ENCODE measurements at regions not wholly inside any gene's neighbourhood (a gene's known extent, or its start where the extent isn't known, plus 50 kb on each side); places are given as distances from the start of the nearest gene placed in this dataset.
"Not testable (repeated sequence)": the region's sequence is repeated elsewhere in the genome, so short reads cannot be mapped to it uniquely, and the experiment has no call there.

- no peaks in the 10 kb centered on the region for H3K36me3 Mint-ChIP-seq
These were observed 58.7 kb upstream of the CD93 start for GRCh38 chr20:23144856-23145255.

DNA sequence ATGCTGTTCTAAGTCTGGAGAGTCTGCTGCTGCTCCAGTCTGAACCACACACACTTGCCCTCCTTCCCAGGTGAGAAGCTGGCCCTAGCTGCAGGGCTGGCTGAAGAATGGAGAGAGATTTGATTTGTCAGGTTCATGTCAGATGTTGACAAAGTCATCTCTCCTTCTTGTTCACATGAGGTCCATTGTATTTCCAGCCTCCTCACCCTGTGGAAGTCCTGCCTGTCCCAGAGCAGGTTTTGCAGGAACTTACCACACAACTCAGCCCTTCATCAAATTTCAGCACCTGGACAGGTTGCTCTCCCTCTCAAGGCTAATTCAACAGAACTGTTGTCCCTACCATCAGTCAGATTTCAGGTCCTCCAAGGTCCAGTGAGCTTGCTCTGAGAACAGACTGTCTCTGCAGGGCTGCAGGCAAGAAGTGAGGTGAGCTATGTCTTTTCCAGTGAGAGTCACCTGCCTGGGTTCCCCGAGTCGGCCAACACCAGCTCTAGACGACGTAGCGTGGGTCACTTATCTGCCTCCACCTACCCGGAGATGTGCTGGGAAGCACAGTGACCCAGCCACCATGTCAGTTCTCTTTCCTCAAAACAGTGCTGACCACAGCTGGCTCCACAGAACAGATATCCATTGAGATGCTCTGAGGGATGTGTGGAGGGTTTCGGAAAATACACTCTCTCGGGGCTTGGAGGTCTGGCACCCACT lies 58.0 kb upstream of the CD93 start:
- DNase-seq (ENCODE audit: low spot score in 2 of 2) (no peak), ATAC-seq (no peak)
- no peak overlapping the region for H3K27ac Mint-ChIP-seq
- H3K9me3 Mint-ChIP-seq: no peaks in the 10 kb centered on the region
- H3K4me1 Mint-ChIP-seq: peaks cover 29% of the 10 kb centered on the region
- H3K4me3 Mint-ChIP-seq: no peak overlapping the region
- no peaks in the 10 kb centered on the region for H3K36me3 Mint-ChIP-seq

More at GRCh38 chr20:23144856-23145255, 58.7 kb upstream of the CD93 start:
- H3K9me3 Mint-ChIP-seq: no peaks in the 10 kb centered on the region
- H3K4me3 Mint-ChIP-seq: no peak overlapping the region
- ATAC-seq (no peak), DNase-seq (ENCODE audit: low spot score in 2 of 2) (no peak)
- H3K27ac Mint-ChIP-seq: no peak overlapping the region
- peaks cover 29% of the 10 kb centered on the region for H3K4me1 Mint-ChIP-seq

- peaks cover 27% of the 10 kb centered on the region for H3K4me1 Mint-ChIP-seq
- DNase-seq (ENCODE audit: low spot score in 2 of 2): no peak
- H3K27ac Mint-ChIP-seq: peak overlapping the region; percentile 29
- no peak for ATAC-seq
- H3K9me3 Mint-ChIP-seq: no peaks in the 10 kb centered on the region
- H3K36me3 Mint-ChIP-seq: no peaks in the 10 kb centered on the region
- H3K4me3 Mint-ChIP-seq: no peak overlapping the region
These were observed 57.0 kb upstream of the CD93 start for GRCh38 chr20:23143098-23143497.

DNA sequence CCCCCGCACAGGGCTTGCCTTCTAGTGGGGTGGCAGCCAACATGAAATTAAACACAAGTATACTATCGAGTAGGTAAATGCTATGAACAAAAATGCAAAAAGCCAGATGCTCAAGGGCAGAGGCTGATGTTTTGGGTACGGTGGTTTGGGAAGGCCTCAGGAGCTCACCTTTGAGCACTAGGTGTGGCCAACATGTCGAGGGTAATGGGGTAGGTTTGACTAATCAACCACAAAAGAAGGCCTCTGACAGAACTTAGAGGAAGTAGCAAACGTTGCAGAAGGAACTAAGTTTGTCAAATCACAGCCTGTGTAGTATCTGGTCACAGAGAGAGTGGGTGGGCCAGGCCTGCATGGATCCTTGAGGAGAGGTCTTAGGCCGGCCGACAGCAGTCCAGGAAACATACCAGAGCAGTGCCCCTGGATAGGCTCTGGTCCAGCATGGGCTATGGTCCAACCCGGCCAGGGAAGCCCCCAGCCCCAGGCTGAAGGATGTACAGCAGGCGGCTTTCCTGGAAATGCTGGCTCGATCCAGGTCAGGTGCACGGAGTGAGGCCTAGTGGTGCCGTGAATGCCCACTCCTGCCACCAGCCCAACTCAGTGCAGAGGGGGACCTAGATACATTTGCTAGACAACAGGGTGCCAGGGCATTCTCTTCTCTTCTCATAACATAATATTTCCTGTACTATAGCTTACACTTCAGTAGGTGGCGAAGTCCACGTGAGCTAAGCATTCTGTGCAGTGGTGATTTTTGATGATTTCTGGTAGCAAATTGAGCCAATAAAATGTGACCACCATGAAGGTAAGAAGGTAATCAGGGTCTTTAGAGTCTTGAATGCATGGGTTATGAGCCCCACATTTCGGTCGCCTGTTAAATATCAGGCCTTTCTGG lies 56.3 kb upstream of the CD93 start:
- Mint-ChIP-seq H3K27ac (peak overlapping the region; percentile 29), H3K36me3 (no peaks in the 10 kb centered on the region), H3K4me3 (no peak overlapping the region), H3K4me1 (peaks cover 20% of the 10 kb centered on the region), H3K9me3 (no peaks in the 10 kb centered on the region)
- DNase-seq (ENCODE audit: low spot score in 2 of 2) (no peak), ATAC-seq (peak; percentile 67)

DNA sequence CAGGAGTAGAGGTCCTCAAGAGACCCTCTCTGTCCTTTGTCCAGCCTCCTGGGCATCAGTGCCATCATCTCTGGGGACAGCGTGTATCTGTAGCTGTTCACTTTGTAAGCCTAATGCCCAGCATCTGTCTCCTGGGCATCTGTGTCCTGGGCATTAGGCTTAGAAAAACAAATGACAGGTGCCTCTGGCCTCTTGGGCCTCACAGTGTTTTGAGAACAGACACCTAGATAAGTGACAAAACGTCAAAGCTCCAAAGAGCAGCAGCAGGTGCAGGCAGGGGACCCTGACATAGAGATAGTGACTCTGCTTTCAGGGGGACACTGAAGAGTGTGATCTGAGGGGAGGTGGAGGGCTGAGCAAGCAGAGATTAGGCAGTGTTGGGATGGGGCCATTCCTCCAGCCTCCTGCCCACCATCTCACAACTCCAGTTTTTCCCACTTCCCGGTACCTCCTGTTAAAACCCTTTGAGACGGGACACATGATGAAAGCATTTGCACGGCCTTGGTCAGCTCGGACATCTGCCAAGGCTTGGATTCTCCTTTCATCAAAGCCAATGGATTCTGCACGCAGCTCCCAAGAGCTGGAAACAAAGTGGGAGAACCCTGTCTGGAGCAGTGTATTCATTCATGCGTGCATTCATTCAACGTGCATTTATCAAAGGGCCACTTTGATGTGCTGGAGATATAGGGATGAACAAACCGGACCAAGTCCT lies 55.5 kb upstream of the CD93 start:
- H3K4me3 Mint-ChIP-seq: no peak overlapping the region
- H3K27ac Mint-ChIP-seq: no peak overlapping the region
- H3K4me1 Mint-ChIP-seq: peaks cover 20% of the 10 kb centered on the region
- H3K36me3 Mint-ChIP-seq: no peaks in the 10 kb centered on the region
- H3K9me3 Mint-ChIP-seq: no peaks in the 10 kb centered on the region
- no peak for ATAC-seq
- DNase-seq (ENCODE audit: low spot score in 2 of 2): no peak

- Mint-ChIP-seq H3K9me3 (no peaks in the 10 kb centered on the region), H3K4me3 (no peak overlapping the region), H3K4me1 (peaks cover 20% of the 10 kb centered on the region), H3K36me3 (no peaks in the 10 kb centered on the region), H3K27ac (no peak overlapping the region)
- ATAC-seq: no peak
- DNase-seq (ENCODE audit: low spot score in 2 of 2): no peak
These were observed 54.9 kb upstream of the CD93 start for GRCh38 chr20:23140991-23141390.

DNA sequence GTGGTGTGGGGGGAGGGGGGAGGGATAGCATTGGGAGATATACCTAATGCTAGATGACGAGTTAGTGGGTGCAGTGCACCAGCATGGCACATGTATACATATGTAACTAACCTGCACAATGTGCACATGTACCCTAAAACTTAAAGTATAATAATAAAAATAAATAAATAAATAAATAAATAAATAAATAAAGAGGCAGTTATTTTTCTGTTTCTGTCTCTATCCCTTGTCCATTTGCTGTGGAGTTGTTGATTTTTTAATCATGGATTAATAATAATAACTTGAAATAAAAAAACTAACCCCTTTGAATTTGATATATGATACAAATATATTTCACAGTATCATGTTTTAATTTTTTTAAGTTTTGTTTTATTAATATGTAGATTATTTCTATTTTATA lies 53.9 kb upstream of the CD93 start:
- not testable (repeated sequence) for H3K4me3 Mint-ChIP-seq; DNase-seq (ENCODE audit: low spot score in 2 of 2); H3K36me3 Mint-ChIP-seq; H3K9me3 Mint-ChIP-seq; ATAC-seq; H3K27ac Mint-ChIP-seq
- peaks cover 20% of the 10 kb centered on the region for H3K4me1 Mint-ChIP-seq

- ATAC-seq (no peak), DNase-seq (ENCODE audit: low spot score in 2 of 2) (no peak)
- Mint-ChIP-seq H3K9me3 (no peaks in the 10 kb centered on the region), H3K36me3 (no peaks in the 10 kb centered on the region), H3K27ac (no peak overlapping the region), H3K4me3 (no peak overlapping the region), H3K4me1 (peaks cover 20% of the 10 kb centered on the region)
These were observed 53.4 kb upstream of the CD93 start for GRCh38 chr20:23139524-23139923.

DNA sequence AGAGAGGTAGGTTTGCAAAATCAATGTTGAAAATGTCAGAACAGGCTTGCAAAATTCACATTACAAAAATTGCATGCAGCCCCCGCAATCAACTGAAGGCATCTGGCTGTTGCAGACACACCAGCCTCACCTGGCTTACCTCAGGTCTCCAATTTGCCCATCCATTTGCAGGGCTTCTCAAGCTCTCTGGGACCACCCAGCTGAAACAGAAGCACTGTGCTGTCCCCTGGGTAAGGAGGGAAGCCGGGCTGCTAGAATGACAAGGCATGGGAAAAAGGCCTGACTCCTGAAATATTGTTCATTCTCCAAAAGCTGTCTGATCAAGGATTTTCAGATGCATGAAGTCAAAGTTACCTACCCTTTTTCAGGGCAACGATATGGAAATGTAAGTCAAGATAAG lies 52.6 kb upstream of the CD93 start:
- no peak for DNase-seq (ENCODE audit: low spot score in 2 of 2)
- Mint-ChIP-seq H3K36me3 (no peaks in the 10 kb centered on the region), H3K4me3 (no peak overlapping the region), H3K9me3 (no peaks in the 10 kb centered on the region), H3K4me1 (peaks cover 20% of the 10 kb centered on the region), H3K27ac (no peak overlapping the region)
- no peak for ATAC-seq

- Mint-ChIP-seq H3K4me1 (peaks cover 19% of the 10 kb centered on the region), H3K9me3 (no peaks in the 10 kb centered on the region), H3K36me3 (no peaks in the 10 kb centered on the region), H3K4me3 (no peak overlapping the region), H3K27ac (no peak overlapping the region)
- DNase-seq (ENCODE audit: low spot score in 2 of 2) (no peak), ATAC-seq (no peak)
These were observed 52.1 kb upstream of the CD93 start for GRCh38 chr20:23138226-23138625.

DNA sequence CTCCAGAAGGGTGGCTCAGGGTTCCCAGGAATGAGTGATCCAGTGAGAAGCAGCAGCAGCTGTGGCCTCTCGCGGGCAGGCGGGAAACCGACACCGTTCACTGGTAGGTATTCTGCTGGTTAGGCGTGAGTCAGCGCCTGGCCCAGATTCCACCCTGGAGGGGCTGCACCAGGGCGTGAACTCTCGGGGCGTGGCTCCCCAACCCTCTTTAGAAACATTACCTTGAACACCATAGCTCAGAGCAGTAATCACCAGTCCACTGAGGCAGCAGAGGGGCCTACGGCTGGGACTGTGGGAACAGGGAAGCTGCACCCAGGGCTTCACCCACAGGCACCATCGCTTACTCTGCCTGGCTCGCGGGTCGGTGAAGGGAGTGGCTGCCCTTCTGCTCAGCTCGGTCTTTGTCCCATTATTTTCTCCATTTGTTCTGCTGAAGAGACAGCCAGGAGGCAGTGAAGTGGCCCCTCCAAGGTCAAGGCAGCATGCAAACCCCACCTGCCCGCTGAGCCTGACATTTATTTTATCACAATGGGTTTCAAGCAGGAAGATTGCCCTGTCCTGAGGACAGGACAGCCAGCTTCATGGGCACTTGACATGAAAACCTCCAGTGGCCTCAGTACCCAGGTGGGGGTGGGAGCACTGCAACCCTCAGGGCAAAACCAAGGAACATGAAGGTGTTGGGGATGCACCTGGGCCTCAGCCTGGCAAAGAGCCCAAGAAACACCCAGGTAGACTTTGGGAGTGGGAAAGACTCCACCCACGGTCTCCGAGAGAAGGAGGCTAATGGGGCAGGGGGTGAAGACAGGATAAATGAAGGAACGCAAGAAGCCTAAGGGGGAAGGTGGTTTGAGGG lies 51.0 kb upstream of the CD93 start:
- Mint-ChIP-seq H3K4me1 (peaks cover 8% of the 10 kb centered on the region), H3K9me3 (no peaks in the 10 kb centered on the region), H3K4me3 (no peak overlapping the region), H3K36me3 (no peaks in the 10 kb centered on the region), H3K27ac (no peak overlapping the region)
- ATAC-seq: peak; percentile 33
- no peak for DNase-seq (ENCODE audit: low spot score in 2 of 2)

DNA sequence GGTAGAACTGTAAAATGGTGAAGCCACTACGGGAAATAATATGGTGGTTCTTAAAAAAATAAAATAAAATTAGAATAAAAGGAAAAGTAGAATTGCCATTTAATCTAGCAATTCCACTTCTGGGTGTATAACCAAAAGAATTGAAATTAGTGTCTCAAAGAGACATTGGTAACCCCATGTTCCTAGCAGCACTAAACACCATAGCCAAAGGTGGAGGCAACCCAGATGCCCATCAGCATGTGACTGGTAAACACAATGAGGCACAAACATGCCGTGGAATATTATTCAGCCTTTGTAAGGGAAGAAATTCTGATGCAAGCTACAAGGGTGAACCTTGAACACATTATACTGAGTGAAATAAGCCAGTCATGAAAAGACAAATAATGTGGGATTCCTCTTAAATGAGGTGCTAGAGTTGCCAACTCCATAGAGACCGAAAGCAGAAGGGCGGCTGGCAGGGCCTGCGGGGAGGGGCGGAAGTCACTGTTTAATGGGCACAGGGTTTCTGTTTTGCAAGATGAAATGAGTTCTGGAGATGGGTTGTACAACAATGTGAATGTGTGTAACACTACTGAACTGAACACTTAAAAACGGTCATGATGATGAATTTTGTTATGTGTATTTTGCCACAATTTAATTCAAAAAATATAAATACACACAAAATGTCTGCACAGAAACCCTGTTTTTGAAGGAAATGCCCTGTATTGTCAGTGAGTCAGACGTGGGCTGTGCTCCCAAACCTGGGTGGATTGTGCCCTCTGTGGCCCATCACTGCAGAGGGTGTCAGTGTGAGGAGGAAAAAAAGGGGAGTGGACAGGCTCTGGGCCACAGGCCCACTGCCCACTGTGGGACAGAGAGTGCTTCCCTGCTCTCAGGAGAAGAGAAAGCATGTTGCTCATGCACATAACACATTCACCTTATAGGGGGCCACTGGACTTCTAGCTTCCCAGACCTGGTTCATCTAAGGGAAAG lies 49.6 kb upstream of the CD93 start:
- no peaks in the 10 kb centered on the region for H3K36me3 Mint-ChIP-seq
- no peak overlapping the region for H3K4me3 Mint-ChIP-seq
- no peak for DNase-seq (ENCODE audit: low spot score in 2 of 2)
- no peaks in the 10 kb centered on the region for H3K4me1 Mint-ChIP-seq
- H3K9me3 Mint-ChIP-seq: no peaks in the 10 kb centered on the region
- no peak overlapping the region for H3K27ac Mint-ChIP-seq
- ATAC-seq: no peak
